SK-N-SH treated with all-trans-retinoic acid at 6 μM for 48 hours (cell line): ENCODE measurements at regions not wholly inside any gene's neighbourhood (a gene's known extent, or its start where the extent isn't known, plus 50 kb on each side); places are given as distances from the start of the nearest gene placed in this dataset.

Source experiments
- ATAC-seq: fragments of 200-7000 bp; cut with Tn5 transposase; 3 replicates; pipeline ENCODE4 v1.9.1; 2020; ENCODE audit warnings: mild to moderate bottlenecking, moderate library complexity
- ARNTL ChIP-seq: fragments of 450-650 bp; formaldehyde crosslinking; IDR thresholded peaks from 2 replicates; pipeline ENCODE4 v1.5.0; 2020; ENCODE audit warnings: low read depth, mild to moderate bottlenecking, moderate library complexity, borderline replicate concordance
- BACH2 ChIP-seq: fragments of 250-450 bp; sonication (Bioruptor Pico); IDR thresholded peaks from 2 replicates; pipeline ENCODE4 v1.9.0; 2021; ENCODE audit warnings: mild to moderate bottlenecking, borderline replicate concordance
- CSDC2 ChIP-seq: fragments of 250-450 bp; sonication (Bioruptor Pico); IDR thresholded peaks from 2 replicates; pipeline ENCODE4 v1.5.0; 2020; ENCODE audit warnings: mild to moderate bottlenecking, moderate library complexity
- ESRRG ChIP-seq: fragments of 250-450 bp; sonication (Bioruptor Pico); IDR thresholded peaks from 2 replicates; pipeline ENCODE4 v1.6.1; 2021; ENCODE audit warnings: mild to moderate bottlenecking
- GLIS3 ChIP-seq: fragments of 250-450 bp; sonication (Bioruptor Pico); IDR thresholded peaks from 2 replicates; pipeline ENCODE4 v1.5.0; 2020; ENCODE audit warnings: mild to moderate bottlenecking, moderate library complexity
- ISL1 ChIP-seq: fragments of 250-450 bp; sonication (Bioruptor Pico); IDR thresholded peaks from 2 replicates; pipeline ENCODE4 v2.1.2; 2022; ENCODE audit warnings: mild to moderate bottlenecking, moderate library complexity
- OSR1 ChIP-seq: fragments of 250-450 bp; sonication (Bioruptor Pico); IDR thresholded peaks from 2 replicates; pipeline ENCODE4 v1.8.0; 2022; ENCODE audit warnings: moderate library complexity, mild to moderate bottlenecking, inconsistent platforms
- PPARA ChIP-seq: fragments of 250-450 bp; sonication (Bioruptor Pico); IDR thresholded peaks from 2 replicates; pipeline ENCODE4 v1.5.0; 2020; ENCODE audit warnings: mild to moderate bottlenecking, borderline replicate concordance
- RARB ChIP-seq: fragments of 250-450 bp; sonication (Bioruptor Pico); IDR thresholded peaks from 2 replicates; pipeline ENCODE4 v1.8.0; 2021; ENCODE audit warnings: mild to moderate bottlenecking, moderate library complexity
- SNAI2 ChIP-seq: fragments of 250-450 bp; sonication (Bioruptor Pico); IDR thresholded peaks from 2 replicates; pipeline ENCODE4 v1.5.0; 2020; ENCODE audit warnings: mild to moderate bottlenecking, moderate library complexity
- TCF4 ChIP-seq: fragments of 250-450 bp; sonication (Bioruptor Pico); IDR thresholded peaks from 2 replicates; pipeline ENCODE4 v1.8.0; 2021; ENCODE audit warnings: mild to moderate bottlenecking, moderate library complexity, borderline replicate concordance
- ZC3H10 ChIP-seq: fragments of 250-450 bp; sonication (Bioruptor Pico); IDR thresholded peaks from 2 replicates; pipeline ENCODE4 v1.5.1; 2021; ENCODE audit warnings: mild to moderate bottlenecking, moderate library complexity
- ZFP3 ChIP-seq: fragments of 250-450 bp; sonication (Bioruptor Pico); IDR thresholded peaks from 2 replicates; pipeline ENCODE4 v1.5.0; 2020; ENCODE audit warnings: mild to moderate bottlenecking, moderate library complexity
- ZNF565 ChIP-seq: fragments of 450-650 bp; formaldehyde crosslinking; conservative IDR thresholded peaks from 2 replicates; pipeline ENCODE4 v1.5.0; 2020; ENCODE audit warnings: low read depth, mild to moderate bottlenecking, moderate library complexity
- ZNF70 ChIP-seq: fragments of 450-650 bp; formaldehyde crosslinking; IDR thresholded peaks from 2 replicates; pipeline ENCODE4 v1.5.0; 2020; ENCODE audit warnings: mild to moderate bottlenecking, moderate library complexity
- ZNF8 ChIP-seq: fragments of 450-650 bp; formaldehyde crosslinking; IDR thresholded peaks from 2 replicates; pipeline ENCODE4 v1.5.0; 2020; ENCODE audit warnings: mild to moderate bottlenecking, moderate library complexity
- TF ChIP-seq, protein P1 (sequence below): fragments of 250-450 bp; sonication (Bioruptor Pico); IDR thresholded peaks from 2 replicates; pipeline ENCODE4 v1.5.1; 2021; ENCODE audit warnings: mild to moderate bottlenecking, moderate library complexity
- TF ChIP-seq, protein P2 (sequence below): fragments of 250-450 bp; sonication (Bioruptor Pico); IDR thresholded peaks from 2 replicates; pipeline ENCODE4 v1.8.0; 2021; ENCODE audit warnings: low read depth, mild to moderate bottlenecking, moderate library complexity, borderline replicate concordance
- TF ChIP-seq, protein P3 (sequence below): fragments of 250-450 bp; sonication (Bioruptor Pico); IDR thresholded peaks from 2 replicates; pipeline ENCODE4 v1.8.0; 2020; ENCODE audit warnings: mild to moderate bottlenecking, moderate library complexity, borderline replicate concordance
- TF ChIP-seq, protein P4 (sequence below): fragments of 250-450 bp; sonication (Bioruptor Pico); IDR thresholded peaks from 2 replicates; pipeline ENCODE4 v1.5.1; 2020; ENCODE audit warnings: low read depth, mild to moderate bottlenecking, moderate library complexity
- TF ChIP-seq, protein P5 (sequence below): fragments of 250-450 bp; sonication (Bioruptor Pico); IDR thresholded peaks from 2 replicates; pipeline ENCODE4 v1.5.0; 2020; ENCODE audit warnings: mild to moderate bottlenecking, moderate library complexity

DNA sequence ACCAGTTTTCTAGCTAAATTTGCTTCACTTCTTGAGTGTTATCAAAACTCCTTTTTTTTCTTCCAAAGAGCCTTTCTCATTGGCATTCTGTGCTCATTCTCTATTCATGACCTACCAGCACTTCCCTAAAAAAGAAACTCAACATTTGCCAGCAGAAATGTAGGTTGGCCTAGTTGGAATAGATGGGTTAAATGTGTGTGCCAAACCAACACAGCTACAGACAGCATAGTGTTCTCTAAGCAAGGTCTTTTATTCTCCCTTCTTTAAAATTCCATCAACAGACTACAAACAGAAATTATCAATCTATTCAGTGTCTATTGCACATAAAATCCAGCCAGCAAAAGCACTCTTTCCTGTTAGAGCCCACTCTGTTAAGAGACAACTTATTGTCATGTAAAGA is 255.8 kb upstream of the PUM3 start:
- TF ChIP-seq PPARA (CRISPR knock-in tag) (no peak), GLIS3 (CRISPR knock-in tag) (no peak), ZNF8 (CRISPR knock-in tag) (no peak), CSDC2 (CRISPR knock-in tag) (no peak), ARNTL (CRISPR knock-in tag) (no peak), ESRRG (CRISPR knock-in tag) (no peak), ZC3H10 (CRISPR knock-in tag) (no peak), OSR1 (CRISPR knock-in tag) (no peak), TCF4 (no peak), RARB (CRISPR knock-in tag) (no peak), ZFP3 (CRISPR knock-in tag) (no peak), ISL1 (CRISPR knock-in tag) (no peak), BACH2 (CRISPR knock-in tag) (no peak), SNAI2 (CRISPR knock-in tag) (no peak), ZNF565 (no peak), ZNF70 (CRISPR knock-in tag) (no peak)
- TF ChIP-seq, protein P1, sequence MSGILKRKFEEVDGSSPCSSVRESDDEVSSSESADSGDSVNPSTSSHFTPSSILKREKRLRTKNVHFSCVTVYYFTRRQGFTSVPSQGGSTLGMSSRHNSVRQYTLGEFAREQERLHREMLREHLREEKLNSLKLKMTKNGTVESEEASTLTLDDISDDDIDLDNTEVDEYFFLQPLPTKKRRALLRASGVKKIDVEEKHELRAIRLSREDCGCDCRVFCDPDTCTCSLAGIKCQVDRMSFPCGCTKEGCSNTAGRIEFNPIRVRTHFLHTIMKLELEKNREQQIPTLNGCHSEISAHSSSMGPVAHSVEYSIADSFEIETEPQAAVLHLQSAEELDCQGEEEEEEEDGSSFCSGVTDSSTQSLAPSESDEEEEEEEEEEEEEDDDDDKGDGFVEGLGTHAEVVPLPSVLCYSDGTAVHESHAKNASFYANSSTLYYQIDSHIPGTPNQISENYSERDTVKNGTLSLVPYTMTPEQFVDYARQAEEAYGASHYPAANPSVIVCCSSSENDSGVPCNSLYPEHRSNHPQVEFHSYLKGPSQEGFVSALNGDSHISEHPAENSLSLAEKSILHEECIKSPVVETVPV (CRISPR knock-in tag) = no peak
- TF ChIP-seq, protein P2, sequence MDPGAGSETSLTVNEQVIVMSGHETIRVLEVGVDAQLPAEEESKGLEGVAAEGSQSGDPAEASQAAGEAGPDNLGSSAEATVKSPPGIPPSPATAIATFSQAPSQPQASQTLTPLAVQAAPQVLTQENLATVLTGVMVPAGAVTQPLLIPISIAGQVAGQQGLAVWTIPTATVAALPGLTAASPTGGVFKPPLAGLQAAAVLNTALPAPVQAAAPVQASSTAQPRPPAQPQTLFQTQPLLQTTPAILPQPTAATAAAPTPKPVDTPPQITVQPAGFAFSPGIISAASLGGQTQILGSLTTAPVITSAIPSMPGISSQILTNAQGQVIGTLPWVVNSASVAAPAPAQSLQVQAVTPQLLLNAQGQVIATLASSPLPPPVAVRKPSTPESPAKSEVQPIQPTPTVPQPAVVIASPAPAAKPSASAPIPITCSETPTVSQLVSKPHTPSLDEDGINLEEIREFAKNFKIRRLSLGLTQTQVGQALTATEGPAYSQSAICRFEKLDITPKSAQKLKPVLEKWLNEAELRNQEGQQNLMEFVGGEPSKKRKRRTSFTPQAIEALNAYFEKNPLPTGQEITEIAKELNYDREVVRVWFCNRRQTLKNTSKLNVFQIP = no peak
- TF ChIP-seq, protein P3, sequence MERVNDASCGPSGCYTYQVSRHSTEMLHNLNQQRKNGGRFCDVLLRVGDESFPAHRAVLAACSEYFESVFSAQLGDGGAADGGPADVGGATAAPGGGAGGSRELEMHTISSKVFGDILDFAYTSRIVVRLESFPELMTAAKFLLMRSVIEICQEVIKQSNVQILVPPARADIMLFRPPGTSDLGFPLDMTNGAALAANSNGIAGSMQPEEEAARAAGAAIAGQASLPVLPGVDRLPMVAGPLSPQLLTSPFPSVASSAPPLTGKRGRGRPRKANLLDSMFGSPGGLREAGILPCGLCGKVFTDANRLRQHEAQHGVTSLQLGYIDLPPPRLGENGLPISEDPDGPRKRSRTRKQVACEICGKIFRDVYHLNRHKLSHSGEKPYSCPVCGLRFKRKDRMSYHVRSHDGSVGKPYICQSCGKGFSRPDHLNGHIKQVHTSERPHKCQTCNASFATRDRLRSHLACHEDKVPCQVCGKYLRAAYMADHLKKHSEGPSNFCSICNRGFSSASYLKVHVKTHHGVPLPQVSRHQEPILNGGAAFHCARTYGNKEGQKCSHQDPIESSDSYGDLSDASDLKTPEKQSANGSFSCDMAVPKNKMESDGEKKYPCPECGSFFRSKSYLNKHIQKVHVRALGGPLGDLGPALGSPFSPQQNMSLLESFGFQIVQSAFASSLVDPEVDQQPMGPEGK = no peak
- TF ChIP-seq, all 23 proteins: peak for 0
- no peak for ATAC-seq

DNA sequence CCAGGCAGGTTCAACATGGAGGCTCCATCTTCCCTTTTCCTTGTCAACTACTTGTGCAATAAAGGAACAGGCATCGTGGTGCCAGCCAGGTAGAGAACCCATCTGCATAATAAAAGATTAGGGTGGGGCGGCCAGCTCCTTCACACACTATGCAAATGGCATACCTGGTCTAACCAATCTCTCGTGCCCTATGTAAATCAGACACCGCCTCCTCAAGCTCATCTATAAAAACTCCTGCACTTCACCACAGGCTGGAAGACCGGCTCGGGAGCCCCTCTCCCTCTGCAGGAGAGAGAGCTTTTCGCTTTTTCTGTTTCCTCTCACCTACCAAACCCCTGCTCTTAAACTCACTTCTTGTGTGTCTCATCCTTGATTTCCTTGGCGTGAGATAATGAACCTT is 244.3 kb upstream of the PUM3 start:
- TF ChIP-seq SNAI2 (CRISPR knock-in tag) = no peak
- TF ChIP-seq, protein P2 = no peak
- no peak for TF ChIP-seq ARNTL (CRISPR knock-in tag)
- TF ChIP-seq, protein P3 = no peak
- no peak for TF ChIP-seq GLIS3 (CRISPR knock-in tag)
- no peak for TF ChIP-seq OSR1 (CRISPR knock-in tag)
- TF ChIP-seq ZFP3 (CRISPR knock-in tag) = no peak
- TF ChIP-seq BACH2 (CRISPR knock-in tag) = no peak
- TF ChIP-seq ZNF8 (CRISPR knock-in tag) = no peak
- no peak for TF ChIP-seq ESRRG (CRISPR knock-in tag)
- no peak for TF ChIP-seq CSDC2 (CRISPR knock-in tag)
- TF ChIP-seq ISL1 (CRISPR knock-in tag) = no peak
- no peak for TF ChIP-seq ZNF565
- TF ChIP-seq, protein P4, sequence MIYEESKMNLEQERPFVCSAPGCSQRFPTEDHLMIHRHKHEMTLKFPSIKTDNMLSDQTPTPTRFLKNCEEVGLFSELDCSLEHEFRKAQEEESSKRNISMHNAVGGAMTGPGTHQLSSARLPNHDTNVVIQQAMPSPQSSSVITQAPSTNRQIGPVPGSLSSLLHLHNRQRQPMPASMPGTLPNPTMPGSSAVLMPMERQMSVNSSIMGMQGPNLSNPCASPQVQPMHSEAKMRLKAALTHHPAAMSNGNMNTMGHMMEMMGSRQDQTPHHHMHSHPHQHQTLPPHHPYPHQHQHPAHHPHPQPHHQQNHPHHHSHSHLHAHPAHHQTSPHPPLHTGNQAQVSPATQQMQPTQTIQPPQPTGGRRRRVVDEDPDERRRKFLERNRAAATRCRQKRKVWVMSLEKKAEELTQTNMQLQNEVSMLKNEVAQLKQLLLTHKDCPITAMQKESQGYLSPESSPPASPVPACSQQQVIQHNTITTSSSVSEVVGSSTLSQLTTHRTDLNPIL (CRISPR knock-in tag) = no peak
- TF ChIP-seq, protein P5, sequence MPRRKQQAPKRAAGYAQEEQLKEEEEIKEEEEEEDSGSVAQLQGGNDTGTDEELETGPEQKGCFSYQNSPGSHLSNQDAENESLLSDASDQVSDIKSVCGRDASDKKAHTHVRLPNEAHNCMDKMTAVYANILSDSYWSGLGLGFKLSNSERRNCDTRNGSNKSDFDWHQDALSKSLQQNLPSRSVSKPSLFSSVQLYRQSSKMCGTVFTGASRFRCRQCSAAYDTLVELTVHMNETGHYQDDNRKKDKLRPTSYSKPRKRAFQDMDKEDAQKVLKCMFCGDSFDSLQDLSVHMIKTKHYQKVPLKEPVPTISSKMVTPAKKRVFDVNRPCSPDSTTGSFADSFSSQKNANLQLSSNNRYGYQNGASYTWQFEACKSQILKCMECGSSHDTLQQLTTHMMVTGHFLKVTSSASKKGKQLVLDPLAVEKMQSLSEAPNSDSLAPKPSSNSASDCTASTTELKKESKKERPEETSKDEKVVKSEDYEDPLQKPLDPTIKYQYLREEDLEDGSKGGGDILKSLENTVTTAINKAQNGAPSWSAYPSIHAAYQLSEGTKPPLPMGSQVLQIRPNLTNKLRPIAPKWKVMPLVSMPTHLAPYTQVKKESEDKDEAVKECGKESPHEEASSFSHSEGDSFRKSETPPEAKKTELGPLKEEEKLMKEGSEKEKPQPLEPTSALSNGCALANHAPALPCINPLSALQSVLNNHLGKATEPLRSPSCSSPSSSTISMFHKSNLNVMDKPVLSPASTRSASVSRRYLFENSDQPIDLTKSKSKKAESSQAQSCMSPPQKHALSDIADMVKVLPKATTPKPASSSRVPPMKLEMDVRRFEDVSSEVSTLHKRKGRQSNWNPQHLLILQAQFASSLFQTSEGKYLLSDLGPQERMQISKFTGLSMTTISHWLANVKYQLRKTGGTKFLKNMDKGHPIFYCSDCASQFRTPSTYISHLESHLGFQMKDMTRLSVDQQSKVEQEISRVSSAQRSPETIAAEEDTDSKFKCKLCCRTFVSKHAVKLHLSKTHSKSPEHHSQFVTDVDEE (CRISPR knock-in tag) = no peak

More for the DNA sequence above, 244.3 kb upstream of the PUM3 start:
- ATAC-seq = no peak
